ENCODE measurements at regions not wholly inside any gene's neighbourhood (a gene's known extent, or its start where the extent isn't known, plus 50 kb on each side); places are given as distances from the start of the nearest gene placed in this dataset.
"Not testable (repeated sequence)": the region's sequence is repeated elsewhere in the genome, so short reads cannot be mapped to it uniquely, and the experiment has no call there.

DNA sequence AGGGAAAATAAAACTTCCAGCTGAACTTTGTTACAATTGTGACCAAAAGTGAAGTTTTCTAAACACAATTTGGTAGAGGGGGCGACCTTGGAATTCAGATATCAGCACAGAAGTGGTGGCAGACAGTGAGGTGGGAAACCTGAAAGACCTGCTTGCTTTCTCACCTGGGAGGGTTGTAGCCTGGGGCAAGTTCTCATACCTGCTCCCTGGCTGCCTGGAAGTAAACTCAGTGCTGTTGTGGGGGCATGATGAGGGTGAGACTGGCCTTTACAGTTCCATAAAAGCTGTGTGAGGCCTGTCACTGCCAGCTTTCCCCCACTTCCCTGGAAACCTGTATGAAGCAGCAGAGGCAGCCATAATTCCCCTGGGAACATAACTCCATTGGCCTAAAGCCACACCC lies 1180.2 kb downstream of the FAM133A start:
- no peak for DNase-seq (ENCODE audit: low spot score)
- ATAC-seq: no peak
- Mint-ChIP-seq H3K27me3 (ENCODE audit: low read depth) (no peaks in the 10 kb centered on the region), H3K4me1 (peaks cover 20% of the 10 kb centered on the region), H3K9me3 (peaks cover 9% of the 10 kb centered on the region; the same call in 1 of the 2 replicates), H3K36me3 (no peaks in the 10 kb centered on the region; the same call in none of the 2 replicates), H3K4me3 (no peak overlapping the region), H3K27ac (no peak overlapping the region)
- TF ChIP-seq, protein P1, sequence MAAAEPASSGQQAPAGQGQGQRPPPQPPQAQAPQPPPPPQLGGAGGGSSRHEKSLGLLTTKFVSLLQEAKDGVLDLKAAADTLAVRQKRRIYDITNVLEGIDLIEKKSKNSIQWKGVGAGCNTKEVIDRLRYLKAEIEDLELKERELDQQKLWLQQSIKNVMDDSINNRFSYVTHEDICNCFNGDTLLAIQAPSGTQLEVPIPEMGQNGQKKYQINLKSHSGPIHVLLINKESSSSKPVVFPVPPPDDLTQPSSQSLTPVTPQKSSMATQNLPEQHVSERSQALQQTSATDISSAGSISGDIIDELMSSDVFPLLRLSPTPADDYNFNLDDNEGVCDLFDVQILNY (CRISPR knock-in tag; IDR thresholded peaks at IDR 0.05): no peak
- TF ChIP-seq HMGA2 (CRISPR knock-in tag; IDR thresholded peaks at IDR 0.05) (no peak), ZNF263 (CRISPR knock-in tag; IDR thresholded peaks at IDR 0.05; ENCODE audit: low read depth) (no peak), TP53 (CRISPR knock-in tag; IDR thresholded peaks at IDR 0.05) (no peak), GTF2I (CRISPR knock-in tag; conservative IDR thresholded peaks at IDR 0.05) (no peak), CBFB (CRISPR knock-in tag; IDR thresholded peaks at IDR 0.05; ENCODE audit: low read depth) (no peak), ZNF423 (CRISPR knock-in tag; IDR thresholded peaks at IDR 0.05) (no peak), RELA (CRISPR knock-in tag; IDR thresholded peaks at IDR 0.05; ENCODE audit: borderline replicate concordance) (no peak), ZNF416 (CRISPR knock-in tag; IDR thresholded peaks at IDR 0.05) (no peak), JAZF1 (CRISPR knock-in tag; IDR thresholded peaks at IDR 0.05) (no peak), GRHL2 (CRISPR knock-in tag; IDR thresholded peaks at IDR 0.05; ENCODE audit: insufficient replicate concordance, severe bottlenecking) (no peak), GABPB1 (CRISPR knock-in tag; IDR thresholded peaks at IDR 0.05) (no peak), ETV6 (CRISPR knock-in tag; IDR thresholded peaks at IDR 0.05) (no peak), ZNF232 (CRISPR knock-in tag; IDR thresholded peaks at IDR 0.05) (no peak), NFYB (CRISPR knock-in tag; conservative IDR thresholded peaks at IDR 0.05; ENCODE audit: low read depth) (no peak)
- TF ChIP-seq, protein P2, sequence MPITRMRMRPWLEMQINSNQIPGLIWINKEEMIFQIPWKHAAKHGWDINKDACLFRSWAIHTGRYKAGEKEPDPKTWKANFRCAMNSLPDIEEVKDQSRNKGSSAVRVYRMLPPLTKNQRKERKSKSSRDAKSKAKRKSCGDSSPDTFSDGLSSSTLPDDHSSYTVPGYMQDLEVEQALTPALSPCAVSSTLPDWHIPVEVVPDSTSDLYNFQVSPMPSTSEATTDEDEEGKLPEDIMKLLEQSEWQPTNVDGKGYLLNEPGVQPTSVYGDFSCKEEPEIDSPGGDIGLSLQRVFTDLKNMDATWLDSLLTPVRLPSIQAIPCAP (CRISPR knock-in tag; IDR thresholded peaks at IDR 0.05): no peak
- TF ChIP-seq, protein P3, sequence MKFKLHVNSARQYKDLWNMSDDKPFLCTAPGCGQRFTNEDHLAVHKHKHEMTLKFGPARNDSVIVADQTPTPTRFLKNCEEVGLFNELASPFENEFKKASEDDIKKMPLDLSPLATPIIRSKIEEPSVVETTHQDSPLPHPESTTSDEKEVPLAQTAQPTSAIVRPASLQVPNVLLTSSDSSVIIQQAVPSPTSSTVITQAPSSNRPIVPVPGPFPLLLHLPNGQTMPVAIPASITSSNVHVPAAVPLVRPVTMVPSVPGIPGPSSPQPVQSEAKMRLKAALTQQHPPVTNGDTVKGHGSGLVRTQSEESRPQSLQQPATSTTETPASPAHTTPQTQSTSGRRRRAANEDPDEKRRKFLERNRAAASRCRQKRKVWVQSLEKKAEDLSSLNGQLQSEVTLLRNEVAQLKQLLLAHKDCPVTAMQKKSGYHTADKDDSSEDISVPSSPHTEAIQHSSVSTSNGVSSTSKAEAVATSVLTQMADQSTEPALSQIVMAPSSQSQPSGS (CRISPR knock-in tag; IDR thresholded peaks at IDR 0.05; ENCODE audit: borderline replicate concordance, low read depth): no peak
- TF ChIP-seq, protein P4, sequence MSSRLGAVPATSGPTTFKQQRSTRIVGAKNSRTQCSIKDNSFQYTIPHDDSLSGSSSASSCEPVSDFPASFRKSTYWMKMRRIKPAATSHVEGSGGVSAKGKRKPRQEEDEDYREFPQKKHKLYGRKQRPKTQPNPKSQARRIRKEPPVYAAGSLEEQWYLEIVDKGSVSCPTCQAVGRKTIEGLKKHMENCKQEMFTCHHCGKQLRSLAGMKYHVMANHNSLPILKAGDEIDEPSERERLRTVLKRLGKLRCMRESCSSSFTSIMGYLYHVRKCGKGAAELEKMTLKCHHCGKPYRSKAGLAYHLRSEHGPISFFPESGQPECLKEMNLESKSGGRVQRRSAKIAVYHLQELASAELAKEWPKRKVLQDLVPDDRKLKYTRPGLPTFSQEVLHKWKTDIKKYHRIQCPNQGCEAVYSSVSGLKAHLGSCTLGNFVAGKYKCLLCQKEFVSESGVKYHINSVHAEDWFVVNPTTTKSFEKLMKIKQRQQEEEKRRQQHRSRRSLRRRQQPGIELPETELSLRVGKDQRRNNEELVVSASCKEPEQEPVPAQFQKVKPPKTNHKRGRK (CRISPR knock-in tag; IDR thresholded peaks at IDR 0.05; ENCODE audit: borderline replicate concordance): no peak
- TF ChIP-seq, protein P5, sequence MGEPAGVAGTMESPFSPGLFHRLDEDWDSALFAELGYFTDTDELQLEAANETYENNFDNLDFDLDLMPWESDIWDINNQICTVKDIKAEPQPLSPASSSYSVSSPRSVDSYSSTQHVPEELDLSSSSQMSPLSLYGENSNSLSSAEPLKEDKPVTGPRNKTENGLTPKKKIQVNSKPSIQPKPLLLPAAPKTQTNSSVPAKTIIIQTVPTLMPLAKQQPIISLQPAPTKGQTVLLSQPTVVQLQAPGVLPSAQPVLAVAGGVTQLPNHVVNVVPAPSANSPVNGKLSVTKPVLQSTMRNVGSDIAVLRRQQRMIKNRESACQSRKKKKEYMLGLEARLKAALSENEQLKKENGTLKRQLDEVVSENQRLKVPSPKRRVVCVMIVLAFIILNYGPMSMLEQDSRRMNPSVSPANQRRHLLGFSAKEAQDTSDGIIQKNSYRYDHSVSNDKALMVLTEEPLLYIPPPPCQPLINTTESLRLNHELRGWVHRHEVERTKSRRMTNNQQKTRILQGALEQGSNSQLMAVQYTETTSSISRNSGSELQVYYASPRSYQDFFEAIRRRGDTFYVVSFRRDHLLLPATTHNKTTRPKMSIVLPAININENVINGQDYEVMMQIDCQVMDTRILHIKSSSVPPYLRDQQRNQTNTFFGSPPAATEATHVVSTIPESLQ (CRISPR knock-in tag; IDR thresholded peaks at IDR 0.05): no peak
- CTCF ChIA-PET: no interaction called here
- POLR2A ChIA-PET: no interaction called here

DNA sequence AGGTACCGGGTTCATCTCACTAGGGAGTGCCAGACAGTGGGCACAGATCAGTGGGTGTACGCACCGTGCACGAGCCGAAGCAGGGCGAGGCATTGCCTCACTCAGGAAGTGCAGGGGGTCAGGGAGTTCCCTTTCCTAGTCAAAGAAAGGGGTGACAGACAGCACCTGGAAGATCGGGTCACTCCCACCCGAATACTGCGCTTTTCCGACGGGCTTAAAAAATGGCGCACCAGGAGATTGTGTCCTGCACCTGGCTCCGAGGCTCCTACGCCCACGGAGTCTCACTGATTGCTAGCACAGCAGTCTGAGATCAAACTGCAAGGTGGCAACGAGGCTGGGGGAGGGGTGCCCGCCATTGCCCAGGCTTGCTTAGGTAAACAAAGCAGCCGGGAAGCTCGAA lies 1188.5 kb downstream of the FAM133A start:
- H3K4me1 Mint-ChIP-seq: not testable (repeated sequence)

More for the DNA sequence above, 1188.5 kb downstream of the FAM133A start:
- H3K36me3 Mint-ChIP-seq: peaks cover 14% of the 10 kb centered on the region
- CTCF ChIA-PET; ATAC-seq; POLR2A ChIA-PET; H3K4me3 Mint-ChIP-seq; H3K27me3 Mint-ChIP-seq (ENCODE audit: low read depth); H3K27ac Mint-ChIP-seq; DNase-seq (ENCODE audit: low spot score): not testable (repeated sequence)
- peaks cover 15% of the 10 kb centered on the region; the same call in 1 of the 2 replicates for H3K9me3 Mint-ChIP-seq

Data from WTC11 (cell line).